GM12878 (cell line): ENCODE measurements at regions not wholly inside any gene's neighbourhood (a gene's known extent, or its start where the extent isn't known, plus 50 kb on each side); places are given as distances from the start of the nearest gene placed in this dataset.

Source experiments
- ATAC-seq: fragments of 200-7000 bp; cut with Tn5 transposase; 3 replicates; pipeline ENCODE4 v1.9.1; 2020; ENCODE audit warnings: mild to moderate bottlenecking, moderate library complexity
- BruUV-seq: library from RNA; stranded (reverse); fragments of 400-500 nt; replicated peaks from 2 replicates; lab custom pipeline; 2021; lab: Mats Ljungman, UMichigan
- CTCF ChIA-PET: fragments of 300-600 bp; sonication (Branson Sonifier 250); formaldehyde crosslinking; extraction: SDS; loops from one replicate; lab custom pipeline; 2021; ENCODE audit warnings: inconsistent platforms; lab: Yijun Ruan, JAX
- POLR2A ChIA-PET: fragments of 350-600 bp; formaldehyde crosslinking; extraction: SDS; loops from one replicate; lab custom pipeline; 2021; ENCODE audit warnings: inconsistent platforms; lab: Charles Lee
- RAD21 ChIA-PET: fragments of 300-600 bp; sonication (Branson Sonifier 250); formaldehyde crosslinking; loops from one replicate; lab custom pipeline; 2023; ENCODE audit warnings: antibody characterized with exemption; ENCODE audit not compliant: unreplicated experiment; lab: Charles Lee
- SMC1A ChIA-PET: fragments of 300-600 bp; sonication (Branson Sonifier 250); formaldehyde crosslinking; loops from one replicate; lab custom pipeline; 2023; ENCODE audit not compliant: unreplicated experiment, uncharacterized antibody; lab: Charles Lee
- DNase-seq: peaks from one replicate; pipeline ENCODE4 v3.0.0-alpha.2; 2011; ENCODE audit warnings: low read depth, low spot score
- FAIRE-seq: peaks from 3 replicates; lab custom pipeline; 2011; peaks lifted over from hg19 to GRCh38; lab: Jason Lieb, UNC
- H2AFZ ChIP-seq: 2 replicates; pipeline ENCODE4 v1.6.0; 2011; ENCODE audit warnings: low read depth, low read length, control low read depth; ENCODE audit not compliant: control insufficient read depth
- H3K27ac ChIP-seq: 2 replicates; pipeline ENCODE4 v1.5.1; 2011; ENCODE audit warnings: control low read depth; ENCODE audit not compliant: control insufficient read depth, insufficient read depth
- H3K27me3 ChIP-seq, 2 experiments: replicated peaks in 1 of 2; 2 replicates each; pipeline versions ENCODE4 v1.6.0 to v1.6.1; 2011; ENCODE audit warnings: low read length in 1 of 2; ENCODE audit not compliant: control insufficient read depth in 2 of 2, insufficient read depth in 2 of 2
- H3K36me3 ChIP-seq, 2 experiments: 2 replicates each; pipeline ENCODE4 v1.5.1; 2011; ENCODE audit warnings: low read length in 1 of 2; ENCODE audit not compliant: control insufficient read depth in 2 of 2, insufficient read depth in 2 of 2
- H3K4me1 ChIP-seq: 2 replicates; pipeline ENCODE4 v1.6.1; 2011; ENCODE audit warnings: mild to moderate bottlenecking, low read length, moderate library complexity, mixed read lengths; ENCODE audit not compliant: control insufficient read depth, insufficient read depth
- H3K4me2 ChIP-seq: 2 replicates; pipeline ENCODE4 v1.6.0; 2011; ENCODE audit warnings: control low read depth; ENCODE audit not compliant: control insufficient read depth, insufficient read depth
- H3K4me3 ChIP-seq: fragments of 200-600 bp; sonication (generic); 2 replicates; pipeline ENCODE4 v1.5.1; 2016
- H3K79me2 ChIP-seq: 2 replicates; pipeline ENCODE4 v1.6.0; 2011; ENCODE audit warnings: low read length; ENCODE audit not compliant: control insufficient read depth, insufficient read depth
- H3K9ac ChIP-seq: 2 replicates; pipeline ENCODE4 v1.8.0; 2011; ENCODE audit warnings: low read length, control low read depth, mixed read lengths; ENCODE audit not compliant: control insufficient read depth, insufficient read depth
- H3K9me3 ChIP-seq: replicated peaks from 3 replicates; pipeline ENCODE4 v1.5.1; 2011; ENCODE audit warnings: mild to moderate bottlenecking, low read length; ENCODE audit not compliant: control insufficient read depth, insufficient read depth
- H4K20me1 ChIP-seq: 2 replicates; pipeline ENCODE4 v1.6.0; 2011; ENCODE audit not compliant: control insufficient read depth, insufficient read depth
- BHLHE40 ChIP-seq, 2 experiments: fragments of 450-650 bp in 1 of 2; IDR thresholded peaks; 2 replicates each; pipeline ENCODE4 v1.6.1; 2011 to 2017; ENCODE audit warnings: low read depth in 2 of 2, borderline replicate concordance in 1 of 2, improper control_type of control experiment in 1 of 2, low read length in 1 of 2, mild to moderate bottlenecking in 1 of 2
- EED ChIP-seq: sonication (generic); IDR thresholded peaks from 2 replicates; pipeline ENCODE4 v1.6.1; 2016; ENCODE audit warnings: antibody characterized with exemption, low read depth
- ETV6 ChIP-seq, 2 experiments: fragments of 450-650 bp in 1 of 2; IDR thresholded peaks in 1 of 2; conservative IDR thresholded peaks in 1 of 2; 2 replicates each; pipeline ENCODE4 v1.6.1; 2014; ENCODE audit warnings: antibody characterized with exemption in 1 of 2, borderline replicate concordance in 1 of 2, low read depth in 1 of 2, mild to moderate bottlenecking in 1 of 2, moderate library complexity in 1 of 2
- FOXM1 ChIP-seq: IDR thresholded peaks from 2 replicates; pipeline ENCODE4 v1.6.1; 2012; ENCODE audit warnings: low read depth, mild to moderate bottlenecking, inconsistent platforms, low read length, moderate library complexity
- GATAD2B ChIP-seq: fragments of 450-650 bp; conservative IDR thresholded peaks from 2 replicates; pipeline ENCODE4 v1.6.1; 2017; ENCODE audit warnings: low read depth, mild to moderate bottlenecking, moderate library complexity
- NR2C1 ChIP-seq: fragments of 450-650 bp; IDR thresholded peaks from 2 replicates; pipeline ENCODE4 v1.6.1; 2017; ENCODE audit warnings: antibody characterized with exemption, mild to moderate bottlenecking, moderate library complexity
- RCOR1 ChIP-seq: conservative IDR thresholded peaks from 2 replicates; pipeline ENCODE4 v1.6.1; 2012; ENCODE audit warnings: low read depth, low read length, improper control_type of control experiment
- RFX5 ChIP-seq: IDR thresholded peaks from 2 replicates; pipeline ENCODE4 v1.6.1; 2011; ENCODE audit warnings: low read depth, low read length, improper control_type of control experiment
- SREBF1 ChIP-seq: IDR thresholded peaks from 2 replicates; pipeline ENCODE4 v1.6.1; 2012; ENCODE audit warnings: mild to moderate bottlenecking, low read length
- ZBED1 ChIP-seq: IDR thresholded peaks from 2 replicates; pipeline ENCODE4 v1.6.1; 2016; ENCODE audit warnings: borderline replicate concordance
- ZNF207 ChIP-seq: fragments of 450-650 bp; IDR thresholded peaks from 2 replicates; pipeline ENCODE4 v1.6.1; 2014; ENCODE audit warnings: antibody characterized with exemption, mild to moderate bottlenecking, borderline replicate concordance
- ZNF274 ChIP-seq: IDR thresholded peaks from one replicate; pipeline ENCODE4 v1.8.0; 2011; ENCODE audit not compliant: insufficient read length, insufficient read depth
- WGBS: methylation state at CpG from one replicate; pipeline ENCODE4 v1.1.6; 2016; ENCODE audit warnings: low lambda C conversion rate; ENCODE audit not compliant: insufficient replicate concordance, insufficient coverage; ENCODE audit errors: missing lambda C conversion rate; 5-methylcytosine and 5-hydroxymethylcytosine counted together
- in situ Hi-C: fragments of 300-500 bp; cut with MboI; formaldehyde crosslinking; loops from 9 replicates; pipeline ENCODE4 v1.14.3; 2018; ENCODE audit warnings: mixed read lengths
- intact Hi-C: fragments of 100-400 bp; cut with micrococcal nuclease; formaldehyde crosslinking; loops from one replicate; pipeline ENCODE4 v1.14.2; 2022; ENCODE audit not compliant: unreplicated experiment
- TF ChIP-seq, protein P1 (sequence below): IDR thresholded peaks from 2 replicates; pipeline ENCODE4 v1.6.1; 2012; ENCODE audit warnings: mild to moderate bottlenecking, low read depth, low read length

DNA sequence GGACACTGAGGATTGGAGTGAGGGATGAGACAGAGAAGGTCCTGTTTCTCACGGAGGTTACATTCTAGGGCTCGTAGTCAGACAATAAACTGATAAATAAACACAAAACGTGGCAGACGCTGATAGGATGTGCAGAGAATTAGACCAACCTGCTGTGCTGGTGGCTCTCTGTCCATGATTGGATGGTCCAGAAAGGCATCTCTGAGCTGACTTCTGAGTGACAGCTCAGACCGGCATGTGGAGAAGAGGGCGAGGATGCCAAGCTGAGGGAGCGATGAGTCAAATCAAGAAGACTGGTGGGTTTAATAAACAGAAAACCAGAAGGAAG, 132.3 kb upstream of the TAF11L2 start:
- intact Hi-C loops (no loop called here), in situ Hi-C loops (no loop called here)
- Histone ChIP-seq H3K79me2 (no peaks in the 10 kb centered on the region), H3K4me1 (no peaks in the 10 kb centered on the region), H2AFZ (no peak overlapping the region), H3K27ac (no peak overlapping the region), H3K4me2 (no peak overlapping the region), H3K9ac (no peak overlapping the region), H3K27me3 (no peaks in the 10 kb centered on the region), H3K9me3 (no peaks in the 10 kb centered on the region), H3K36me3 (no peaks in the 10 kb centered on the region), H4K20me1 (no peaks in the 10 kb centered on the region), H3K4me3 (no peak overlapping the region)
- DNase-seq (no peak), ATAC-seq (no peak), FAIRE-seq (no peak)
- ChIA-PET CTCF (no interaction called here), RAD21 (no interaction called here), SMC1A (interaction anchor here (1.4 kb wide), 1 partner anchor 60 kb away, joined by 3 read pairs; no protein-coding TSS in a partner anchor), POLR2A (no interaction called here)
- TF ChIP-seq GATAD2B: no peak
- TF ChIP-seq FOXM1: no peak
- TF ChIP-seq NR2C1: no peak
- no peak for TF ChIP-seq RCOR1
- no peak for TF ChIP-seq ZBED1
- no peak for TF ChIP-seq EED
- no peak for TF ChIP-seq BHLHE40 (IDR thresholded peaks at IDR 0.05; ENCODE audit: borderline replicate concordance in 1 of 2, low read depth in 2 of 2, low read length in 1 of 2)
- BruUV-seq: no TSS peak
- WGBS: 51% methylated on average over 7 of the region's 7 CpGs

DNA sequence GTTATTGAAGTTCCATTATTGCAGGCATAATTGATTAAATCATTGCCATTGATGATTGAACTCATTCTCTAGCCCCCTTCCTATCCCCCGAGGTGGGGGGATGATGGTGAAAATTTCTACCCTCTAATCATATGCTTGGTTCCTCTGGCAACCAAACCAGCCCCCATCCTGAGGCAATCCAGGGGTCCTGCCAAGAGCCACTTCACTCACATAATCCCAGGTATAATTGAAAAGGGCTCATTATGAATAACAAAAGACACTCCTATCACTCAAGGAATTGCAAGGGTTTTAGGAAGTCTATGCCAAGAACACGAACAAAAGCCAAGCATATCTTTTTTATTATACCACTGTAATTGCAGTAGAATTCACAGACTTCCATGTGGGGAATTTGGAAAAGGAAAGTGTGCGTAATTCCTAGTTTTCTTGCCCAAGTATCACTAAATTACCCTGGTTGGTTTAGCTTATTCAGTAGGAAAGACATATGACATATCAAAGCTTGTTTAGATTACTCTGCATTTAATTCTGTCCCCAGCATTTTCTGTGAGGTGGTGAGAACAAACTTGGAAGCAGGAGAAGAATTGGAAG, 130.7 kb upstream of the TAF11L2 start:
- ATAC-seq (no peak), FAIRE-seq (no peak), DNase-seq (no peak)
- Histone ChIP-seq H3K4me1 (no peaks in the 10 kb centered on the region), H3K79me2 (no peaks in the 10 kb centered on the region), H3K27me3 (no peaks in the 10 kb centered on the region), H3K4me3 (no peak overlapping the region), H3K9ac (no peak overlapping the region), H3K4me2 (no peak overlapping the region), H3K27ac (no peak overlapping the region), H2AFZ (no peak overlapping the region), H3K9me3 (no peaks in the 10 kb centered on the region), H4K20me1 (no peaks in the 10 kb centered on the region), H3K36me3 (no peaks in the 10 kb centered on the region)
- BruUV-seq: no TSS peak
- SMC1A ChIA-PET: interaction anchor here (0.8 kb wide), 1 partner anchor 111 kb away, joined by 3 read pairs; no protein-coding TSS in a partner anchor
- 13% methylated on average over 3 of the region's 3 CpGs for WGBS
- POLR2A ChIA-PET: no interaction called here
- CTCF ChIA-PET: no interaction called here
- RAD21 ChIA-PET: no interaction called here
- in situ Hi-C loops: no loop called here
- intact Hi-C loops: no loop called here
- TF ChIP-seq ETV6 (conservative IDR thresholded peaks at IDR 0.05 in 1 of 2, IDR thresholded peaks at IDR 0.05 in 1 of 2; ENCODE audit: borderline replicate concordance in 1 of 2, low read depth in 1 of 2): no peak
- no peak for TF ChIP-seq ZNF274
- TF ChIP-seq RFX5: no peak
- no peak for TF ChIP-seq ZNF207
- no peak for TF ChIP-seq SREBF1
- TF ChIP-seq, protein P1, sequence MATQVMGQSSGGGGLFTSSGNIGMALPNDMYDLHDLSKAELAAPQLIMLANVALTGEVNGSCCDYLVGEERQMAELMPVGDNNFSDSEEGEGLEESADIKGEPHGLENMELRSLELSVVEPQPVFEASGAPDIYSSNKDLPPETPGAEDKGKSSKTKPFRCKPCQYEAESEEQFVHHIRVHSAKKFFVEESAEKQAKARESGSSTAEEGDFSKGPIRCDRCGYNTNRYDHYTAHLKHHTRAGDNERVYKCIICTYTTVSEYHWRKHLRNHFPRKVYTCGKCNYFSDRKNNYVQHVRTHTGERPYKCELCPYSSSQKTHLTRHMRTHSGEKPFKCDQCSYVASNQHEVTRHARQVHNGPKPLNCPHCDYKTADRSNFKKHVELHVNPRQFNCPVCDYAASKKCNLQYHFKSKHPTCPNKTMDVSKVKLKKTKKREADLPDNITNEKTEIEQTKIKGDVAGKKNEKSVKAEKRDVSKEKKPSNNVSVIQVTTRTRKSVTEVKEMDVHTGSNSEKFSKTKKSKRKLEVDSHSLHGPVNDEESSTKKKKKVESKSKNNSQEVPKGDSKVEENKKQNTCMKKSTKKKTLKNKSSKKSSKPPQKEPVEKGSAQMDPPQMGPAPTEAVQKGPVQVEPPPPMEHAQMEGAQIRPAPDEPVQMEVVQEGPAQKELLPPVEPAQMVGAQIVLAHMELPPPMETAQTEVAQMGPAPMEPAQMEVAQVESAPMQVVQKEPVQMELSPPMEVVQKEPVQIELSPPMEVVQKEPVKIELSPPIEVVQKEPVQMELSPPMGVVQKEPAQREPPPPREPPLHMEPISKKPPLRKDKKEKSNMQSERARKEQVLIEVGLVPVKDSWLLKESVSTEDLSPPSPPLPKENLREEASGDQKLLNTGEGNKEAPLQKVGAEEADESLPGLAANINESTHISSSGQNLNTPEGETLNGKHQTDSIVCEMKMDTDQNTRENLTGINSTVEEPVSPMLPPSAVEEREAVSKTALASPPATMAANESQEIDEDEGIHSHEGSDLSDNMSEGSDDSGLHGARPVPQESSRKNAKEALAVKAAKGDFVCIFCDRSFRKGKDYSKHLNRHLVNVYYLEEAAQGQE: no peak
